ENCODE measurements at regions not wholly inside any gene's neighbourhood (a gene's known extent, or its start where the extent isn't known, plus 50 kb on each side); places are given as distances from the start of the nearest gene placed in this dataset.
A peak's percentile ranks its signal among the peaks of the same experiment; 100 is the strongest.

- no peak for DNase-seq (ENCODE audit: low spot score)
- Mint-ChIP-seq H3K27ac (ENCODE audit: unreplicated experiment) (no peak overlapping the region), H3K9me3 (ENCODE audit: unreplicated experiment) (no peaks in the 10 kb centered on the region), H3K27me3 (ENCODE audit: unreplicated experiment) (no peaks in the 10 kb centered on the region), H3K4me1 (ENCODE audit: unreplicated experiment) (no peaks in the 10 kb centered on the region), H3K4me3 (ENCODE audit: unreplicated experiment) (no peak overlapping the region), H3K36me3 (ENCODE audit: low read depth, unreplicated experiment) (no peaks in the 10 kb centered on the region)
- TF ChIP-seq CTCF (IDR thresholded peaks at IDR 0.05; ENCODE audit: unreplicated experiment): no peak
Observed at GRCh38 chr3:176896165-176896564, 301.1 kb downstream of the TBL1XR1 start.

- no peaks in the 10 kb centered on the region for H3K9me3 Mint-ChIP-seq (ENCODE audit: unreplicated experiment)
- no peak for DNase-seq (ENCODE audit: low spot score)
- no peak overlapping the region for H3K4me3 Mint-ChIP-seq (ENCODE audit: unreplicated experiment)
- no peaks in the 10 kb centered on the region for H3K36me3 Mint-ChIP-seq (ENCODE audit: low read depth, unreplicated experiment)
- no peak overlapping the region for H3K27ac Mint-ChIP-seq (ENCODE audit: unreplicated experiment)
- TF ChIP-seq CTCF (IDR thresholded peaks at IDR 0.05; ENCODE audit: unreplicated experiment): no peak
- no peaks in the 10 kb centered on the region for H3K27me3 Mint-ChIP-seq (ENCODE audit: unreplicated experiment)
- H3K4me1 Mint-ChIP-seq (ENCODE audit: unreplicated experiment): no peaks in the 10 kb centered on the region
Observed at GRCh38 chr3:176879710-176880109, 317.6 kb downstream of the TBL1XR1 start.

GRCh38 chr3:176873261-176873660 is 324.0 kb downstream of the TBL1XR1 start:
- peaks cover 4% of the 10 kb centered on the region for H3K9me3 Mint-ChIP-seq (ENCODE audit: unreplicated experiment)
- no peak overlapping the region for H3K27ac Mint-ChIP-seq (ENCODE audit: unreplicated experiment)
- no peak for DNase-seq (ENCODE audit: low spot score)

GRCh38 chr3:176872771-176873209 is 324.5 kb downstream of the TBL1XR1 start:
- H3K27ac Mint-ChIP-seq (ENCODE audit: unreplicated experiment): no peak overlapping the region
- no peak overlapping the region for H3K4me3 Mint-ChIP-seq (ENCODE audit: unreplicated experiment)
- TF ChIP-seq CTCF (IDR thresholded peaks at IDR 0.05; ENCODE audit: unreplicated experiment): peak; percentile 80

More at GRCh38 chr3:176873261-176873660, 324.0 kb downstream of the TBL1XR1 start:
- H3K36me3 Mint-ChIP-seq (ENCODE audit: low read depth, unreplicated experiment): no peaks in the 10 kb centered on the region
- no peak overlapping the region for H3K4me3 Mint-ChIP-seq (ENCODE audit: unreplicated experiment)
- peaks cover 2% of the 10 kb centered on the region for H3K4me1 Mint-ChIP-seq (ENCODE audit: unreplicated experiment)
- no peak for TF ChIP-seq CTCF (IDR thresholded peaks at IDR 0.05; ENCODE audit: unreplicated experiment)
- no peaks in the 10 kb centered on the region for H3K27me3 Mint-ChIP-seq (ENCODE audit: unreplicated experiment)

GRCh38 chr3:176870451-176870850 is 326.8 kb downstream of the TBL1XR1 start:
- TF ChIP-seq CTCF (IDR thresholded peaks at IDR 0.05; ENCODE audit: unreplicated experiment): no peak
- Mint-ChIP-seq H3K4me3 (ENCODE audit: unreplicated experiment) (no peak overlapping the region), H3K9me3 (ENCODE audit: unreplicated experiment) (peaks cover 4% of the 10 kb centered on the region), H3K27ac (ENCODE audit: unreplicated experiment) (no peak overlapping the region), H3K4me1 (ENCODE audit: unreplicated experiment) (peaks cover 2% of the 10 kb centered on the region), H3K27me3 (ENCODE audit: unreplicated experiment) (no peaks in the 10 kb centered on the region), H3K36me3 (ENCODE audit: low read depth, unreplicated experiment) (peaks cover 5% of the 10 kb centered on the region)
- DNase-seq (ENCODE audit: low spot score): no peak

More at GRCh38 chr3:176872771-176873209, 324.5 kb downstream of the TBL1XR1 start:
- DNase-seq (ENCODE audit: low spot score): peak; percentile 54
- H3K9me3 Mint-ChIP-seq (ENCODE audit: unreplicated experiment): peaks cover 4% of the 10 kb centered on the region
- H3K4me1 Mint-ChIP-seq (ENCODE audit: unreplicated experiment): peaks cover 2% of the 10 kb centered on the region
- H3K27me3 Mint-ChIP-seq (ENCODE audit: unreplicated experiment): no peaks in the 10 kb centered on the region
- no peaks in the 10 kb centered on the region for H3K36me3 Mint-ChIP-seq (ENCODE audit: low read depth, unreplicated experiment)

Data from endothelial cell (in vitro differentiated cells).